ENCODE measurements at regions not wholly inside any gene's neighbourhood (a gene's known extent, or its start where the extent isn't known, plus 50 kb on each side); places are given as distances from the start of the nearest gene placed in this dataset.
"Not testable (repeated sequence)": the region's sequence is repeated elsewhere in the genome, so short reads cannot be mapped to it uniquely, and the experiment has no call there.

DNA sequence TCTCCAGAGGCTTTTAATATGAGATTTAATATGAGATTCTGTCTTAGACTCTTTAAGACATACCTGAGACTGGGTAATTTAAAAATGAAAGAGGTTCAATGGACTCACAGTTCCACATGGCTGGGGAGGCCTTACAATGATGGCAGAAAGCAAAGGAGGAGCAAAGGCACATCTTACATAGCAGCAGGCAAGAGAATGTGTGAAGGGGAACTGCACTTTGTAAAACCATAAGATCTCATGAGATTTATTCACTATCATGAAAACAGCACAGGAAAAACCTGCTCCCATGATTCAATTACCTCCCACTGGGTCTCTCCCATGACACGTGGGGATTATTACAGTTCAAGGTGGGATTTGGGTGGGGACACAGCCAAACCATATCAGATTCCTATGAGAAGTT lies 79.2 kb upstream of the DTNBP1 start:
- TF ChIP-seq, protein P1, sequence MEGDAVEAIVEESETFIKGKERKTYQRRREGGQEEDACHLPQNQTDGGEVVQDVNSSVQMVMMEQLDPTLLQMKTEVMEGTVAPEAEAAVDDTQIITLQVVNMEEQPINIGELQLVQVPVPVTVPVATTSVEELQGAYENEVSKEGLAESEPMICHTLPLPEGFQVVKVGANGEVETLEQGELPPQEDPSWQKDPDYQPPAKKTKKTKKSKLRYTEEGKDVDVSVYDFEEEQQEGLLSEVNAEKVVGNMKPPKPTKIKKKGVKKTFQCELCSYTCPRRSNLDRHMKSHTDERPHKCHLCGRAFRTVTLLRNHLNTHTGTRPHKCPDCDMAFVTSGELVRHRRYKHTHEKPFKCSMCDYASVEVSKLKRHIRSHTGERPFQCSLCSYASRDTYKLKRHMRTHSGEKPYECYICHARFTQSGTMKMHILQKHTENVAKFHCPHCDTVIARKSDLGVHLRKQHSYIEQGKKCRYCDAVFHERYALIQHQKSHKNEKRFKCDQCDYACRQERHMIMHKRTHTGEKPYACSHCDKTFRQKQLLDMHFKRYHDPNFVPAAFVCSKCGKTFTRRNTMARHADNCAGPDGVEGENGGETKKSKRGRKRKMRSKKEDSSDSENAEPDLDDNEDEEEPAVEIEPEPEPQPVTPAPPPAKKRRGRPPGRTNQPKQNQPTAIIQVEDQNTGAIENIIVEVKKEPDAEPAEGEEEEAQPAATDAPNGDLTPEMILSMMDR (IDR thresholded peaks at IDR 0.05; ENCODE audit: low read depth, low read length, poor library complexity, severe bottlenecking) = not testable (repeated sequence)
- not testable (repeated sequence) for TF ChIP-seq EZH2phosphoT487 (IDR thresholded peaks at IDR 0.05; ENCODE audit: borderline replicate concordance, low read length)

All from DOHH2 (cell line).